Endodermal cell (in vitro differentiated cells): ENCODE measurements at regions not wholly inside any gene's neighbourhood (a gene's known extent, or its start where the extent isn't known, plus 50 kb on each side); places are given as distances from the start of the nearest gene placed in this dataset.

Source experiments
- DNase-seq: peaks from one replicate; pipeline ENCODE4 v3.0.0-alpha.2; 2017
- H3K27ac ChIP-seq: 2 replicates; pipeline ENCODE4 v1.5.1; 2013; ENCODE audit warnings: mild to moderate bottlenecking, low read depth, low read length, moderate library complexity
- H3K27me3 ChIP-seq: 2 replicates; pipeline ENCODE4 v1.6.1; 2013; ENCODE audit warnings: mild to moderate bottlenecking, low read length, moderate library complexity; ENCODE audit not compliant: insufficient read depth, control insufficient read depth, poor library complexity, severe bottlenecking
- H3K36me3 ChIP-seq: 2 replicates; pipeline ENCODE4 v1.7.0; 2013; ENCODE audit warnings: mild to moderate bottlenecking, low read length, moderate library complexity; ENCODE audit not compliant: control insufficient read depth, insufficient read depth
- H3K4me1 ChIP-seq: one replicate; pipeline ENCODE4 v1.7.0; 2013; ENCODE audit warnings: low read length; ENCODE audit not compliant: control insufficient read depth, insufficient read depth
- H3K4me3 ChIP-seq: 2 replicates; pipeline ENCODE4 v1.5.1; 2013; ENCODE audit warnings: mild to moderate bottlenecking, low read length, moderate library complexity
- H3K9ac ChIP-seq: 2 replicates; pipeline ENCODE4 v1.6.1; 2013; ENCODE audit warnings: mild to moderate bottlenecking, low read length, moderate library complexity; ENCODE audit not compliant: poor library complexity, severe bottlenecking; ENCODE audit errors: extremely low read depth
- H3K9me3 ChIP-seq: 2 replicates; pipeline ENCODE4 v1.6.1; 2013; ENCODE audit warnings: mild to moderate bottlenecking, low read length, moderate library complexity; ENCODE audit not compliant: control insufficient read depth
- H3K27ac Mint-ChIP-seq: 2 replicates; pipeline ENCODE4 v1.8.0; 2020; ENCODE audit warnings: mixed read lengths
- H3K27me3 Mint-ChIP-seq: 2 replicates; pipeline ENCODE4 v1.8.0; 2021; ENCODE audit warnings: mild to moderate bottlenecking, mixed read lengths; ENCODE audit not compliant: insufficient read depth
- H3K36me3 Mint-ChIP-seq: 2 replicates; pipeline ENCODE4 v1.8.0; 2020; ENCODE audit warnings: low read depth, mixed read lengths
- H3K4me1 Mint-ChIP-seq: 2 replicates; pipeline ENCODE4 v1.8.0; 2020; ENCODE audit warnings: mixed read lengths
- H3K4me3 Mint-ChIP-seq: 2 replicates; pipeline ENCODE4 v1.8.0; 2020; ENCODE audit warnings: mild to moderate bottlenecking, moderate library complexity, mixed read lengths
- H3K9me3 Mint-ChIP-seq: 2 replicates; pipeline ENCODE4 v1.8.0; 2020; ENCODE audit warnings: mild to moderate bottlenecking, mixed read lengths
- CTCF ChIP-seq: fragments of 200-600 bp; sonication (generic); conservative IDR thresholded peaks from 2 replicates; pipeline ENCODE4 v1.5.0; 2021; ENCODE audit warnings: antibody characterized with exemption, mild to moderate bottlenecking
- WGBS, 2 experiments: methylation state at CpG; one replicate each; pipeline versions ENCODE4 v1.1.5 to v1.1.7; 2013; ENCODE audit warnings: missing lambda C conversion rate in 2 of 2, mixed read lengths in 1 of 2; ENCODE audit not compliant: insufficient coverage in 1 of 2, insufficient read length in 1 of 2; 5-methylcytosine and 5-hydroxymethylcytosine counted together

- H3K9ac ChIP-seq, result no peak overlapping the region
- H3K4me3 ChIP-seq, result no peak overlapping the region
- no peak overlapping the region for H3K4me3 Mint-ChIP-seq
- H3K36me3 Mint-ChIP-seq, result no peaks in the 10 kb centered on the region
- no peaks in the 10 kb centered on the region for H3K27me3 ChIP-seq
- no peaks in the 10 kb centered on the region for H3K4me1 ChIP-seq
- H3K27ac ChIP-seq, result no peak overlapping the region
- 33 to 40% methylated on average over 1 to 3 of the region's 3 CpGs for WGBS, 2 experiments
- peak; percentile 62 for DNase-seq
- peak; percentile 79 for TF ChIP-seq CTCF
- no peaks in the 10 kb centered on the region for H3K4me1 Mint-ChIP-seq
- no peaks in the 10 kb centered on the region for H3K36me3 ChIP-seq
- no peak overlapping the region for H3K27ac Mint-ChIP-seq
- no peaks in the 10 kb centered on the region for H3K27me3 Mint-ChIP-seq
- H3K9me3 Mint-ChIP-seq, result peaks cover 11% of the 10 kb centered on the region
- H3K9me3 ChIP-seq, result no peaks in the 10 kb centered on the region
Measured at GRCh38 chr13:71979616-71980015, 112.6 kb upstream of the DACH1 start.

DNA sequence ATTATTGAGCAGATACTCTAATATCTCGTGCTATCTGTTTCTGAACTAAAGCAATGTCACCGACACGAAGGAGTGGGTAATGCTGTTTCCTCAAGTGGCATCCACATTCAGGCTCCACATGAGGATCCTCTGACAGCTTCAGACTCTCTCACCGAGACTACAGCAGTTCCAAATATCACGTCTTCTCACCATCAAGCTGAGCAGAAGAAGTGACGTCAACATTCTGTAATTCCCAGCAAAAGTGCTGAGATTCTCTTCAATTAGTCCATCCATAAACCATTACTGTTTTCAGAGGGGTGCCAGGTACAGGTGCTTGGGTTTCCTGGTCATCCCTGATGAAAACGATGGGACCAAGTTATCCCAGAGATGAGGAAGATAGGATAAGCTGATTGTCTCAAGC is 110.0 kb upstream of the DACH1 start:
- H3K27me3 ChIP-seq, result no peaks in the 10 kb centered on the region
- TF ChIP-seq CTCF, result no peak
- H3K27ac ChIP-seq, result no peak overlapping the region
- H3K4me3 ChIP-seq, result no peak overlapping the region
- no peaks in the 10 kb centered on the region for H3K36me3 ChIP-seq
- Mint-ChIP-seq H3K27ac (no peak overlapping the region), H3K4me1 (no peaks in the 10 kb centered on the region), H3K27me3 (no peaks in the 10 kb centered on the region), H3K4me3 (no peak overlapping the region), H3K36me3 (no peaks in the 10 kb centered on the region), H3K9me3 (peaks cover 4% of the 10 kb centered on the region)
- DNase-seq, result no peak
- H3K4me1 ChIP-seq, result no peaks in the 10 kb centered on the region
- 94 to 96% methylated on average over 6 to 7 of the region's 7 CpGs for WGBS, 2 experiments
- H3K9me3 ChIP-seq, result no peaks in the 10 kb centered on the region
- H3K9ac ChIP-seq, result no peak overlapping the region

DNA sequence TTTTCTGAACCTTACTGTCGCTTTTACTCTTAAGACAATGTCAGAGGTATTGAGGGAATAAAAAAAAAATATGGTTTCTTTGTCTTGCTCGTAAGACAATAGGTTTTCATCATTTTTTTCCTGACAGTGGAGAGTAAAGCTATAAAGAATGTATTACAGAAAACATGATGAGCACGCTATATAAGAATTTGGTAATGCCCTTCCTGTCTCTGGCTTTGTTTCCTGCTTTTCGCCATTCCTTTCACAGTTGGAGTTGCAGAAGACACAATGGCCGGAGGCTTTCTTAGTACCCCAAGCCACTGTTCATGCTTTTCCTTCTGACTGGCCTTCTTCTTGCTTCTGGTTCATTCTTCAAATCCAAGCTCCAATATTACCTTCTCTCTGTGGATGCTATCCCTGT is 101.0 kb upstream of the DACH1 start:
- no peak overlapping the region for H3K4me3 Mint-ChIP-seq
- H3K27ac Mint-ChIP-seq, result peak overlapping the region; percentile 42
- Histone ChIP-seq H3K36me3 (no peaks in the 10 kb centered on the region), H3K9me3 (no peaks in the 10 kb centered on the region), H3K4me3 (no peak overlapping the region), H3K9ac (no peak overlapping the region), H3K27me3 (no peaks in the 10 kb centered on the region), H3K27ac (no peak overlapping the region), H3K4me1 (no peaks in the 10 kb centered on the region)
- peaks cover 8% of the 10 kb centered on the region for H3K4me1 Mint-ChIP-seq
- no peaks in the 10 kb centered on the region for H3K27me3 Mint-ChIP-seq
- WGBS, 2 experiments, result 59 to 81% methylated on average over 4 to 5 of the region's 5 CpGs
- no peaks in the 10 kb centered on the region for H3K9me3 Mint-ChIP-seq
- peak; percentile 70 for DNase-seq
- TF ChIP-seq CTCF, result no peak
- no peaks in the 10 kb centered on the region for H3K36me3 Mint-ChIP-seq
